ENCODE measurements at regions not wholly inside any gene's neighbourhood (a gene's known extent, or its start where the extent isn't known, plus 50 kb on each side); places are given as distances from the start of the nearest gene placed in this dataset.
A peak's percentile ranks its signal among the peaks of the same experiment; 100 is the strongest.

GRCh38 chr9:89975024-89975423, 370.2 kb downstream of the GADD45G start:
- Histone ChIP-seq H3K27me3 (no peaks in the 10 kb centered on the region), H3K4me1 (no peaks in the 10 kb centered on the region), H3K9ac (ENCODE audit: low read depth in 2 of 2, low read length in 2 of 2) (no peak overlapping the region), H3K4me3 (no peak overlapping the region), H3K9me3 (no peaks in the 10 kb centered on the region), H3K36me3 (no peaks in the 10 kb centered on the region), H3K27ac (no peak overlapping the region)
- no peak for TF ChIP-seq CTCF (IDR thresholded peaks at IDR 0.05)
- intact Hi-C loops (cut with DNase I): no loop called here
- no peak for DNase-seq

- no peaks in the 10 kb centered on the region for H3K27me3 ChIP-seq
- no peak overlapping the region for H3K9ac ChIP-seq (ENCODE audit: low read depth in 2 of 2, low read length in 2 of 2)
- no peak for TF ChIP-seq CTCF (IDR thresholded peaks at IDR 0.05)
- no peaks in the 10 kb centered on the region for H3K36me3 ChIP-seq
- H3K4me3 ChIP-seq: no peak overlapping the region
- H3K4me1 ChIP-seq: no peaks in the 10 kb centered on the region
- no peak overlapping the region for H3K27ac ChIP-seq
- H3K9me3 ChIP-seq: no peaks in the 10 kb centered on the region
- intact Hi-C loops (cut with DNase I): no loop called here
- DNase-seq: no peak
These were observed 370.8 kb downstream of the GADD45G start for GRCh38 chr9:89975630-89976029.

GRCh38 chr9:89978185-89978584, 373.4 kb downstream of the GADD45G start:
- TF ChIP-seq CTCF (IDR thresholded peaks at IDR 0.05): peak; percentile 40
- intact Hi-C loops (cut with DNase I): no loop called here
- Histone ChIP-seq H3K4me3 (no peak overlapping the region), H3K9me3 (no peaks in the 10 kb centered on the region), H3K4me1 (no peaks in the 10 kb centered on the region), H3K27me3 (no peaks in the 10 kb centered on the region), H3K36me3 (no peaks in the 10 kb centered on the region), H3K9ac (ENCODE audit: low read depth in 2 of 2, low read length in 2 of 2) (no peak overlapping the region), H3K27ac (no peak overlapping the region)
- DNase-seq: no peak

GRCh38 chr9:89980600-89980999, 375.8 kb downstream of the GADD45G start:
- Histone ChIP-seq H3K36me3 (no peaks in the 10 kb centered on the region), H3K4me1 (no peaks in the 10 kb centered on the region), H3K9me3 (no peaks in the 10 kb centered on the region), H3K4me3 (no peak overlapping the region), H3K27me3 (no peaks in the 10 kb centered on the region), H3K27ac (no peak overlapping the region), H3K9ac (ENCODE audit: low read depth in 2 of 2, low read length in 2 of 2) (no peak overlapping the region)
- no peak for TF ChIP-seq CTCF (IDR thresholded peaks at IDR 0.05)
- intact Hi-C loops (cut with DNase I): no loop called here
- DNase-seq: no peak

- no peaks in the 10 kb centered on the region for H3K4me1 ChIP-seq
- TF ChIP-seq CTCF (IDR thresholded peaks at IDR 0.05): no peak
- H3K27me3 ChIP-seq: no peaks in the 10 kb centered on the region
- H3K4me3 ChIP-seq: no peak overlapping the region
- H3K9me3 ChIP-seq: no peaks in the 10 kb centered on the region
- DNase-seq: no peak
- no peak overlapping the region for H3K27ac ChIP-seq
- H3K36me3 ChIP-seq: no peaks in the 10 kb centered on the region
- no peak overlapping the region for H3K9ac ChIP-seq (ENCODE audit: low read depth in 2 of 2, low read length in 2 of 2)
- intact Hi-C loops (cut with DNase I): no loop called here
These were observed 377.2 kb downstream of the GADD45G start for GRCh38 chr9:89982016-89982415.

GRCh38 chr9:89983411-89983810, 378.6 kb downstream of the GADD45G start:
- H3K9me3 ChIP-seq: no peaks in the 10 kb centered on the region
- TF ChIP-seq CTCF (IDR thresholded peaks at IDR 0.05): no peak
- no peak overlapping the region for H3K27ac ChIP-seq
- H3K4me3 ChIP-seq: no peak overlapping the region
- intact Hi-C loops (cut with DNase I): no loop called here
- H3K36me3 ChIP-seq: no peaks in the 10 kb centered on the region
- no peak for DNase-seq
- no peak overlapping the region for H3K9ac ChIP-seq (ENCODE audit: low read depth in 2 of 2, low read length in 2 of 2)
- no peaks in the 10 kb centered on the region for H3K4me1 ChIP-seq
- H3K27me3 ChIP-seq: no peaks in the 10 kb centered on the region

Data from colonic mucosa (tissue), 4 donors.